KMS-11 (cell line): ENCODE measurements at regions not wholly inside any gene's neighbourhood (a gene's known extent, or its start where the extent isn't known, plus 50 kb on each side); places are given as distances from the start of the nearest gene placed in this dataset.
"Not testable (repeated sequence)": the region's sequence is repeated elsewhere in the genome, so short reads cannot be mapped to it uniquely, and the experiment has no call there.

Experiments used
- H2AFZ ChIP-seq: fragments of 200-600 bp; sonication (generic); 2 replicates; pipeline ENCODE4 v1.6.1; 2016; ENCODE audit warnings: antibody characterized with exemption, mixed run types, low read depth
- H3K27ac ChIP-seq: fragments of 200-600 bp; sonication (generic); 2 replicates; pipeline ENCODE4 v1.6.1; 2016; ENCODE audit warnings: mild to moderate bottlenecking, mixed run types
- H3K27me3 ChIP-seq: fragments of 200-600 bp; sonication (generic); 2 replicates; pipeline ENCODE4 v1.6.1; 2017; ENCODE audit warnings: mild to moderate bottlenecking, low read depth, mixed run types, moderate library complexity; ENCODE audit not compliant: insufficient read depth
- H3K36me3 ChIP-seq: fragments of 200-600 bp; sonication (generic); 2 replicates; pipeline ENCODE4 v1.6.1; 2017; ENCODE audit warnings: mild to moderate bottlenecking, mixed run types; ENCODE audit not compliant: insufficient read depth
- H3K4me1 ChIP-seq: fragments of 200-600 bp; sonication (generic); 2 replicates; pipeline ENCODE4 v1.6.1; 2016; ENCODE audit warnings: mild to moderate bottlenecking, low read depth, mixed run types; ENCODE audit not compliant: poor library complexity, severe bottlenecking
- H3K4me2 ChIP-seq: fragments of 200-600 bp; sonication (generic); 2 replicates; pipeline ENCODE4 v1.7.0; 2016; ENCODE audit warnings: mild to moderate bottlenecking, mixed run types
- H3K4me3 ChIP-seq: fragments of 200-600 bp; sonication (generic); IDR thresholded peaks from 2 replicates; pipeline ENCODE4 v1.6.1; 2017; ENCODE audit warnings: low read depth, low read length, mixed read lengths; ENCODE audit not compliant: insufficient read depth
- H3K79me2 ChIP-seq: fragments of 200-600 bp; sonication (generic); 2 replicates; pipeline ENCODE4 v1.6.1; 2016; ENCODE audit warnings: low read depth, mixed run types; ENCODE audit not compliant: insufficient read depth
- H3K9ac ChIP-seq: fragments of 200-600 bp; sonication (generic); 2 replicates; pipeline ENCODE4 v1.6.1; 2016; ENCODE audit warnings: mild to moderate bottlenecking, mixed run types
- H4K20me1 ChIP-seq: fragments of 200-600 bp; sonication (generic); 2 replicates; pipeline ENCODE4 v1.6.1; 2016; ENCODE audit warnings: mild to moderate bottlenecking, mixed run types; ENCODE audit not compliant: insufficient read depth
- TF ChIP-seq, protein P1 (sequence below): fragments of 200-600 bp; sonication (generic); conservative IDR thresholded peaks from 2 replicates; pipeline ENCODE4 v1.6.1; 2017; ENCODE audit warnings: low read depth, mild to moderate bottlenecking, antibody characterized with exemption, low read length, moderate library complexity, mixed read lengths

DNA sequence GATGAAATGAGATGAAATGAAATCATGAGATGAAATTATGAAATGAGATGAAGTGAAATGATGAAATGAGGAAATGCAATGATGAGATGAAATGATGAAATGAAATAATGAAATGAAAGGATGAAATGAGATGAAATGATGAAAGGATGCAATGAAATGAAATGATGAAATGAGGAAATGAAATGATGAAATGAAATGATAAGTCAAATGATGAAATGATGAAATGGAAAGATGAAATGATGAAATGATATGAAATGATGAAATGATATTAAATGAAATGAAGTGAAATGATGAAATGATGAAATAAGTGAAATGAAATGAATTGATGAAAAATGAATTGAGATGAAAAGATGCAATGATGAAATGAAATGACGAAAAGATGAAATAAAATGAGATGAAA lies 220.2 kb upstream of the VKORC1L1 start:
- not testable (repeated sequence) for H3K4me3 ChIP-seq, H3K27ac ChIP-seq, H3K27me3 ChIP-seq, H3K36me3 ChIP-seq, H3K79me2 ChIP-seq, H4K20me1 ChIP-seq, H3K9ac ChIP-seq, H2AFZ ChIP-seq, H3K4me2 ChIP-seq, H3K4me1 ChIP-seq

DNA sequence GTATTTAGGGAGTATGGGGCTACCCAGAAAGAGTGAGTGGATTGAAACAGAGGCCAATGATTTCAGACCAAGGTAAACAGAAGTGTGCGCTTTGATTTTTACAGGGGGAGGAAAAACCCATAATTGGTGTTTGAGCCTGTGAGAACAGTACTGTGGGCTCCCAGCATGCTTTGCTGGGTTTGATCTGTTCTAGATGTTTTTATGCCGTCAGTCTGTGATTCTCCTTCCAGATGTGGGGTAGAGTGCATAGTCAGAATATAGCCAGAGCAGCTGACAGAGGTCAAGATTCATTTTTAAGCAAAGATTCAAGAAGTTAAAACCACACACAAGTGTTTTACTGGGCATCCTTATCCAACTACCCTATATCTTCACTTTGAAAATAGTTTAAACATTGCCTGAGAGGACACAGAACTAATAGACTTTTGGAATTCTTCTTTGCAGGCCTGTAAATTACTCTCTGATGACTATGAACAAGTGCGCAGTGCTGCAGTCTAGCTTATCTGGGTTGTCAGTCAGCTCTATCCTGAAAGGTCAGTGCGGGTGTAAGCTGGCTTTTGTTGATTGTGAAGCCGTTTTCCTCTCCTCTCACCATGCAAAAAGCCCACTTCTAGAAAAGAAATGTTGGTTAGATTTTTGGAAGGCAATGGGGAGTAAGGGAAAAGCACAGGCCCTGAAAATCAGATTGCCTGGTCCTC lies 216.2 kb upstream of the VKORC1L1 start:
- H4K20me1 ChIP-seq, H3K4me3 ChIP-seq, H3K4me1 ChIP-seq, H3K27me3 ChIP-seq, H3K79me2 ChIP-seq, H3K27ac ChIP-seq, H3K9ac ChIP-seq, H3K36me3 ChIP-seq, H3K4me2 ChIP-seq, H2AFZ ChIP-seq: not testable (repeated sequence)

DNA sequence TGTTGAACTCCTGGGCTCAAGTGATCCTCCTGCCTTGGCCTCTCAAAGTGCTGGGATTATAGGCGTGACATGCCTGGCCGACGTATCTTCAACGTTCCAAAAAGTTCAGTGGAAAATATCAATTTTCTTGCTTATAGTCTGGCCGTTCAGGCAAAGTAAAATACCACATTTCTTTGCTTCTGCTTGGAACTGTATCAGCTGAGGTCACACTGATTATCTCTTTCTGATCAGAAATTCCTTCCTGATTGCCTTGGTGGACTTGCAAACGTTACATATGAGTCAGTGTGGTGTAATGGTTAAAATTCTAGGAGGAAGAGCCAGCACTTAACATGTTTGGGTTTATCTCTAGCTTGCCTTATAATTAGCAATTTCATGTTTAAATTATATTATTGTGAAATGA lies 189.5 kb upstream of the VKORC1L1 start:
- not testable (repeated sequence) for H3K4me3 ChIP-seq

DNA sequence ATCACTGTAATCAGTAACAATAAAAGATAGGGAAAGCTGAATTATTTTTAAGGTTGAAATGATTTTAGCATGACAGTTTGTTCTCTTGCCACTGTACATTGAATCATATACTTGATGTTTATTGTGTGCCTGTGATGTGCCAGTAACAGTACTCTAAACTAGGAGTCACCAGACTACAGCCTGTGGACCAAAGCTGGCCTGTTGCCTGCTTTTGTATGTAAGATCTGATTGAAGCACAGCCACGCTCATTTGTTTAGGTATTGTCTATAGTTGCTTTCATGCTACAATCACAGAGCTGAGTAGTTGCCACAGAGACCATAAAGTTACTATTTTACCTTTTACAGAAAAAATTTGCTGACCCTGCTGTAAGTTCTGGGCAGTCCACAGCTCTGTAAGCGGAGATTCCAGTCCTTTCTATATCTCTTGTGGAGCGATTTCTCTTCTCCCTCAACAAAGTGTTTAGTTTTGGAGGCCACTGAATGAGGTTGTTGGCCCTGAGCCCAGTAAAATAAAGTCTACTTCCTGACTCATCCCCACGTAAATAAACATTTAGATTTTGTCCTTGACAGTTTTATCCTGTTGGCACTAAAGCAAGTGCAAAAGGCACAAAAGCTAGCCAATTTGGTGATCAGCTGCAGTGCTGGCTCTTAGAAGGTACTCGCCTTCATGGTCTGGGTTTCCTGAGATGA lies 173.7 kb upstream of the VKORC1L1 start:
- not testable (repeated sequence) for H4K20me1 ChIP-seq, H3K27me3 ChIP-seq, H3K4me3 ChIP-seq, H3K36me3 ChIP-seq, H3K79me2 ChIP-seq, H3K9ac ChIP-seq, H3K27ac ChIP-seq, H2AFZ ChIP-seq, H3K4me2 ChIP-seq, H3K4me1 ChIP-seq

More for the DNA sequence above, 189.5 kb upstream of the VKORC1L1 start:
- not testable (repeated sequence) for H3K4me2 ChIP-seq, H3K27ac ChIP-seq, H3K27me3 ChIP-seq, H3K79me2 ChIP-seq, H3K9ac ChIP-seq, H3K4me1 ChIP-seq, H4K20me1 ChIP-seq, H2AFZ ChIP-seq, H3K36me3 ChIP-seq

DNA sequence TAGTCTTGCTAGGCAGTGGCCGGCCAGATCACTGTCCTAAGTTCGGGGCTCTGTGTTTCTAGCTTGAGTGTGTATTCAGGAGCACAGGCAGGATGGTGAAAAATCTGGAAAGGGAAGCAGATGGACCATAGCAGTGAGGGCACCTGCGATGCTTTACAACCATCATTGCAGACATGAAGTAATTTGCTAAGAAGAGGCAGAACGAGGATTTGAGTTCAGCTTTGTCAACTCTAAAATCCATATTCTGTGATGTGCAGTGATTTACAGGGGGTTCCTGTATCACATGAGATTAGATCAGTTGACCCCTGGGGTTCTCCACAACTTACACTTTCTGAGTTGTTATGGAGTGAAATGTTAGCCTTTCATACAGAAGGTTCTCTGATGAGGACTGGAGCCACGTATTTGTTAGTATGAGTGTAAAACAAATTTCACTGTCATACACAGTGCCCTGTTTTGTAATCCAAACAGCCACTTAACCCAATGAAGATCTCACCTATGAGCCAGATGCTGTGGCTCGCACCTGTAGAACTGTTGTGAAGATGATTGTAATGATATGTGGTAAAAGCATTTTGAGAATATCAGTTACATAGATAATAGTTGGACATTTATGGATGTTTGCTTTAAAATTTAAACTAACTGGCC lies 173.0 kb upstream of the VKORC1L1 start:
- not testable (repeated sequence) for H3K4me2 ChIP-seq

DNA sequence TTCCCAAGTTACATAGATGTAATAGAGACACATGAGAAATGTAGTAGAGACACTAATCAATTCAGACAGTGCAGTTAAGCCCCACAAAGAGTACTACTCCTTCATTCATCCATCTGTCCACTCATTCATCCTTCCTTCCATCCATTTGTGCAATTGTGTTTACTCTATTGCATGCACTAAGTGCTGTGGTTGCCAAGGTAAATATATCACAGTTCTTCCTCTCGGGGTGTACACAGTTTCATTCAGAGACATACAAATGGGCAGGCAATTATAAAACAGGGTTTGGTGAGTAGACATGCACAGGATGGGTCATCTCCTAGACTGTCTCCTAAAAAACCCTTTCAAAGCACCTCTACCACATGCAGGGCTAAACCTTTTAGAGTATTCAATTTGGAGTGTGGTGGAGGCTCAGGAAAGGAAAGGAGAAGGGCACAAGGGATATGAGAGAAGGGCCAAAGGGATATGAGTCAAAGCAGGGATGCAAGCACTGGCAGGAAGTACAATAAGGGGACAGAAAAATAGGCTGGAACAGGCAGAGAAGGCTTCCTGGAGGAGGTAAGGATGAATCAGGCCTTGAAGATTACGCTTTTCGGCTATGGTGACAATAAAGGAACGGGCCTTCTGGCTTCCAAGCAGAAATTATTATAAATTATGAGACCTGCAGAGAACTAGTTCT lies 153.6 kb upstream of the VKORC1L1 start:
- H3K27ac ChIP-seq, H3K36me3 ChIP-seq, H3K4me3 ChIP-seq, H3K4me1 ChIP-seq, H2AFZ ChIP-seq, H3K27me3 ChIP-seq, H4K20me1 ChIP-seq, H3K4me2 ChIP-seq, H3K9ac ChIP-seq, H3K79me2 ChIP-seq: not testable (repeated sequence)

More for the DNA sequence above, 173.0 kb upstream of the VKORC1L1 start:
- H3K4me3 ChIP-seq, H3K27me3 ChIP-seq, H2AFZ ChIP-seq, H4K20me1 ChIP-seq, H3K79me2 ChIP-seq, H3K9ac ChIP-seq, H3K4me1 ChIP-seq, H3K36me3 ChIP-seq, H3K27ac ChIP-seq: not testable (repeated sequence)

DNA sequence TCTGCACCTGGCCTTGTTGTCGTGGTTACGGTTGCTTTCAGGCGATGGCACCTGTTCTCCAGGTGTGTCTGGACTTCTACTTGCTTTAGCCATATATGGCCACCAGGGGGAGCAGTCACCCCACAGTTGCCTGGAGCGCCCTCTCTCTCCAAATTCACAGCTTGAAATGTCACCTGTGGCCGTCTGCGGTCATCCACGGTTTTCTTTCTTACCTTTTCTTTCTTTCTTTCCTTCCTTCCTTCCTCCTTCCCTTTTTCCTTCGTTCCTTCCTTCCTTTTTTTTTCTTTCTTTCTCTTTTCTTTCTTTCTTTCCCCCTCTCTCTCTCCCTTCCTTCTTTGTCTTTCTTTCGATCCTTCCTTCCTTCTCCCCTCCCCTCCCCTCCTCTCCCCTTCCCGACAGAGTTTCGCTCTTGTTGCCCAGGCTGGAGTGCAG lies 150.5 kb upstream of the VKORC1L1 start:
- Histone ChIP-seq H3K9ac (no peak overlapping the region), H3K79me2 (no peaks in the 10 kb centered on the region), H3K4me1 (no peaks in the 10 kb centered on the region), H2AFZ (no peak overlapping the region), H3K4me3 (no peak overlapping the region), H3K27me3 (no peaks in the 10 kb centered on the region), H3K36me3 (no peaks in the 10 kb centered on the region), H3K4me2 (no peak overlapping the region), H4K20me1 (no peaks in the 10 kb centered on the region), H3K27ac (no peak overlapping the region)
- TF ChIP-seq, protein P1, sequence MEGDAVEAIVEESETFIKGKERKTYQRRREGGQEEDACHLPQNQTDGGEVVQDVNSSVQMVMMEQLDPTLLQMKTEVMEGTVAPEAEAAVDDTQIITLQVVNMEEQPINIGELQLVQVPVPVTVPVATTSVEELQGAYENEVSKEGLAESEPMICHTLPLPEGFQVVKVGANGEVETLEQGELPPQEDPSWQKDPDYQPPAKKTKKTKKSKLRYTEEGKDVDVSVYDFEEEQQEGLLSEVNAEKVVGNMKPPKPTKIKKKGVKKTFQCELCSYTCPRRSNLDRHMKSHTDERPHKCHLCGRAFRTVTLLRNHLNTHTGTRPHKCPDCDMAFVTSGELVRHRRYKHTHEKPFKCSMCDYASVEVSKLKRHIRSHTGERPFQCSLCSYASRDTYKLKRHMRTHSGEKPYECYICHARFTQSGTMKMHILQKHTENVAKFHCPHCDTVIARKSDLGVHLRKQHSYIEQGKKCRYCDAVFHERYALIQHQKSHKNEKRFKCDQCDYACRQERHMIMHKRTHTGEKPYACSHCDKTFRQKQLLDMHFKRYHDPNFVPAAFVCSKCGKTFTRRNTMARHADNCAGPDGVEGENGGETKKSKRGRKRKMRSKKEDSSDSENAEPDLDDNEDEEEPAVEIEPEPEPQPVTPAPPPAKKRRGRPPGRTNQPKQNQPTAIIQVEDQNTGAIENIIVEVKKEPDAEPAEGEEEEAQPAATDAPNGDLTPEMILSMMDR: peak; percentile 88

DNA sequence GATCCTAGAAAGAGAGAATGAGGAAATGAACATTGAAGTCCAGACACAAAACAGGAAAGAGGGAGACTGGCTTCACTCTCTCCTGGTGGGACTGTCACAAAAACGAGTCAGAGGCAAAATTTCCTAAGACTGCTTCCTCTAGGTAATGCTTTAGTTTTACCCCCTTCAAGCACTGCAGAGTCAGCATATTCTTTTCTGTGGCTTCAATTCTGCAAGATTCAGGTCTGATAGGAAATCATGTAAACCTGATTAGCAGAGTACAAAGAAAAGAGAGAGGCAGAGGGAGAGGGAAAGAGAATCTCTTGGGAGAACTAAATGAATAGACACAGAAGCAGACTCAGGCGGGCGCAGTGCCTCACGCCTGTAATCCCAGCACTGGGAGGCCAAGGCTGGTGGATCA lies 145.7 kb upstream of the VKORC1L1 start:
- H3K79me2 ChIP-seq, H3K27me3 ChIP-seq, H3K27ac ChIP-seq, H3K4me2 ChIP-seq, H3K9ac ChIP-seq, H2AFZ ChIP-seq, H3K4me3 ChIP-seq, H3K4me1 ChIP-seq, H3K36me3 ChIP-seq, H4K20me1 ChIP-seq: not testable (repeated sequence)
